BJ (cell line): ENCODE measurements at regions not wholly inside any gene's neighbourhood (a gene's known extent, or its start where the extent isn't known, plus 50 kb on each side); places are given as distances from the start of the nearest gene placed in this dataset.

Experiments
- CTCF ChIA-PET: fragments of 350-600 bp; formaldehyde crosslinking; extraction: SDS; loops from one replicate; lab custom pipeline; 2021; ENCODE audit warnings: antibody characterized with exemption, inconsistent platforms; lab: Yijun Ruan, JAX
- POLR2A ChIA-PET: fragments of 300-600 bp; sonication (Branson Sonifier 250); formaldehyde crosslinking; extraction: SDS; loops from one replicate; lab custom pipeline; 2021; ENCODE audit warnings: antibody characterized with exemption; lab: Charles Lee
- DNase-seq: peaks from one replicate; pipeline ENCODE4 v3.0.0-alpha.2; 2011; ENCODE audit warnings: low read depth
- H3K27me3 ChIP-seq: 2 replicates; pipeline ENCODE4 v1.6.0; 2011; ENCODE audit warnings: low read length; ENCODE audit not compliant: control insufficient read depth, insufficient read depth
- H3K36me3 ChIP-seq: 2 replicates; pipeline ENCODE4 v1.5.1; 2011; ENCODE audit warnings: low read length; ENCODE audit not compliant: control insufficient read depth, insufficient read depth
- H3K4me3 ChIP-seq: 2 replicates; pipeline ENCODE4 v1.5.1; 2011; ENCODE audit warnings: low read depth, mild to moderate bottlenecking, control low read depth, low read length
- TF ChIP-seq, protein P1 (sequence below): IDR thresholded peaks from 2 replicates; pipeline ENCODE4 v1.5.1; 2011; ENCODE audit warnings: low read depth, mild to moderate bottlenecking, control low read depth, inconsistent platforms, low read length, moderate library complexity; ENCODE audit not compliant: insufficient read depth

DNA sequence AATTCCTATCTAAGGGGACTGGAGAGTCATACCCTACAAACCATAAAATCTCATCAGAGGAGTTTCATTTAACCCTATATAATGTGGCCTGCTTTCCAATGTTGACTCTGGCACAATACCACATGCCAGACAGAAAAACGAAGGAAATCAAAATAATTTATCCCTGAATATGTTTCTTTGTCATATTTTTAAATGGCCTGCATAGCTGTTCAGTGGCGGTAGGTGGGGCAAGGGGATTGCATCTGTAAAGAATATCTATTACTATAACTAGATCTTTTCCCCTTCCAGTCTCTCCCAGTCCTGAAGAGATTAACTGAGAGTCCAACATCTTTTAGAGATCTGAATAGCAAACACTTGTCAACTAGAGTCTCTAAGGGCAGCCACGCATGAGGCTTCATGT is 278.1 kb upstream of the CTNNB1 start:
- TF ChIP-seq, protein P1, sequence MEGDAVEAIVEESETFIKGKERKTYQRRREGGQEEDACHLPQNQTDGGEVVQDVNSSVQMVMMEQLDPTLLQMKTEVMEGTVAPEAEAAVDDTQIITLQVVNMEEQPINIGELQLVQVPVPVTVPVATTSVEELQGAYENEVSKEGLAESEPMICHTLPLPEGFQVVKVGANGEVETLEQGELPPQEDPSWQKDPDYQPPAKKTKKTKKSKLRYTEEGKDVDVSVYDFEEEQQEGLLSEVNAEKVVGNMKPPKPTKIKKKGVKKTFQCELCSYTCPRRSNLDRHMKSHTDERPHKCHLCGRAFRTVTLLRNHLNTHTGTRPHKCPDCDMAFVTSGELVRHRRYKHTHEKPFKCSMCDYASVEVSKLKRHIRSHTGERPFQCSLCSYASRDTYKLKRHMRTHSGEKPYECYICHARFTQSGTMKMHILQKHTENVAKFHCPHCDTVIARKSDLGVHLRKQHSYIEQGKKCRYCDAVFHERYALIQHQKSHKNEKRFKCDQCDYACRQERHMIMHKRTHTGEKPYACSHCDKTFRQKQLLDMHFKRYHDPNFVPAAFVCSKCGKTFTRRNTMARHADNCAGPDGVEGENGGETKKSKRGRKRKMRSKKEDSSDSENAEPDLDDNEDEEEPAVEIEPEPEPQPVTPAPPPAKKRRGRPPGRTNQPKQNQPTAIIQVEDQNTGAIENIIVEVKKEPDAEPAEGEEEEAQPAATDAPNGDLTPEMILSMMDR: no peak
- H3K4me3 ChIP-seq: no peak overlapping the region
- POLR2A ChIA-PET: no interaction called here
- CTCF ChIA-PET: no interaction called here
- H3K27me3 ChIP-seq: no peaks in the 10 kb centered on the region
- no peak for DNase-seq
- H3K36me3 ChIP-seq: no peaks in the 10 kb centered on the region

DNA sequence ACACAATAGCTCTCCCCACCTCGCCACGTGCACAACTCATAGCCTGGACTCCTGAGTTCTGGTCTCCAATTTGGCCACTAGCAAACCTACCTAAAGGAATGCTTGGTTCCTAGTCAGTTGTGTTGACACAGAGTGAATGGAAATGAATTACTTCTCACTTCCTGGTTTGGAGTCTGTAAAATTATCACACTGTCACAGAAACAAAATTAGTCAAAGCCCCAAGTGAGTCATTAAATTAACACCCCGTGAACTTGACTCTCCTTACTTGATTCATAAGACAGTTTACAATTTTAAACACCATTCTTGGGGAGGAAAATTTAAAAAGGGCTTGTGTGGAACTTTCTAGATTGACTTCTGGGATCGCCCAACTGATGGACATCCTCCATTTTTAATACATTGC is 276.2 kb upstream of the CTNNB1 start:
- no peak for DNase-seq
- no peak overlapping the region for H3K4me3 ChIP-seq
- ChIA-PET CTCF (no interaction called here), POLR2A (no interaction called here)
- TF ChIP-seq, protein P1: no peak
- H3K36me3 ChIP-seq: no peaks in the 10 kb centered on the region
- H3K27me3 ChIP-seq: no peaks in the 10 kb centered on the region

DNA sequence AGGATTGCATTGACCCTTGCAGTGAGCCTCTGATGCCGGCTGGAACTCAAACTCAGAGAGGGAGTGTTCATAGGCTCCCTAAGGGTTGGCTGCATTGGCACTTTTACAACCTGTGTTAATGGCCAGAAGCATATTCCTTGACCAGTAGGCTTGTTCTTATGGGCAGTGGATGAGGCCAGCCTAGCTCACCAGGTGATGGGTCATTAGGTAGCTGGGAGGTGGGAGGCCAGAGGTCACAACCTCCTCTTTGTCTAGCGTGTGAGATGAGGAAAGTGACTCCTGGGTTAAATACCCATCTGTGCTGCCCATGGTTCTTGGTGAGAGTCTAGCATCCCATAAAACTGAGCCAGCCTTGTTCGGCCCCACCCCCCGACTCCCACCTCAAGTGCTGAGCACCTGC is 275.7 kb upstream of the CTNNB1 start:
- TF ChIP-seq, protein P1: no peak
- ChIA-PET CTCF (no interaction called here), POLR2A (no interaction called here)
- Histone ChIP-seq H3K36me3 (no peaks in the 10 kb centered on the region), H3K4me3 (no peak overlapping the region), H3K27me3 (no peaks in the 10 kb centered on the region)
- DNase-seq: no peak

DNA sequence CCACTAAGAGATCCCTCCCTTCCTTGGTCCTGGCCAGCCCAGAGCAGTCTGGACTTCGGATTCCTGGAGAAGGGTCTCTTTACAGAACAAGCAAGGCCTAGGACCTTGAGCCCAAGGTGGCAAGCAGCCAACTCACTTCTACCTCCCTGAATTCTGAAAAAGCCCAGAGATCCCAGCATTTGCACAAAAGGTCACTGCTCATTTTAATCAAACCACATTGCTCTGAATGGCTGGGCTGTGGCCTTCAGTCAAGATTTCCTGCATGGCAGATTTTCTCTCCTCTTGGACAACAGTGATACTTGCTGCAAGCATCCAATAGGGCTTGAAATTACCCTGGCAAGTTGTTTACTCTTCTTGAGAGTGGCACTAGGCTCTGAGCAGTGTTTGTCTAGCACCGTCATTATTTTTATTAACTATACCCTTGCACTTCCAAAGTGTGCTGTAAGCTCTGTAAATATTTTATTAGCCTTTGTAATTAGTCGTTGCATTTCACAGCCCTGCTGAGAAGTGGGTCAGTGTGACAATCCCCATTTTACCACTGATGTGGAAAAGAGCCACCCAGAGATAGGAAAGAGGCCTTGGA is 274.7 kb upstream of the CTNNB1 start:
- POLR2A ChIA-PET: no interaction called here
- Histone ChIP-seq H3K36me3 (no peaks in the 10 kb centered on the region), H3K4me3 (no peak overlapping the region), H3K27me3 (no peaks in the 10 kb centered on the region)
- no peak for DNase-seq
- CTCF ChIA-PET: no interaction called here
- TF ChIP-seq, protein P1: no peak

DNA sequence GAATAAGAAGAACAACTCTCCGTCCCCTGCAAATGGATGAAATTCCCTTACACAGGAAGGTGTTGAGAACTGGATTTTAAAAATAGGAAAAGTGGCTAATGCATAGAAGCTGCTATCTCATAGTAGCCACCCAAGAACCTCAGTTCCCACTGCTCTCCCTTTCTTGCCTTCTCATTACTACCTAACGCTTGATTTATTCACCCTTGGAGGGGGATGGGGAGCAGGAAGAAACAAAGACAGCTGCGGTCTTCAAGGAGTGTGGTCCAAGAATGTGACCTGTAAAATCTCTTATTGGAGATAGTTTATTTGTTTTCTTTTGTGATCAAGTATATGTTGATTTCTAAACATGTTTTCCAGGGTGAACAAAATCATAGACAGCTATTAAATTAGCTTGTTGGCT is 274.1 kb upstream of the CTNNB1 start:
- Histone ChIP-seq H3K4me3 (no peak overlapping the region), H3K27me3 (no peaks in the 10 kb centered on the region), H3K36me3 (no peaks in the 10 kb centered on the region)
- TF ChIP-seq, protein P1: no peak
- POLR2A ChIA-PET: no interaction called here
- no peak for DNase-seq
- CTCF ChIA-PET: no interaction called here
